K562 (cell line): ENCODE measurements at regions not wholly inside any gene's neighbourhood (a gene's known extent, or its start where the extent isn't known, plus 50 kb on each side); places are given as distances from the start of the nearest gene placed in this dataset.

Source experiments
- ATAC-seq: fragments of 200-7000 bp; cut with Tn5 transposase; 3 replicates; pipeline ENCODE4 v1.9.1; 2020; ENCODE audit warnings: moderate library complexity
- BruUV-seq: library from RNA; stranded (reverse); fragments of 400-500 nt; replicated peaks from 2 replicates; lab custom pipeline; 2021; lab: Mats Ljungman, UMichigan
- CTCF ChIA-PET: fragments of 300-600 bp; formaldehyde crosslinking; extraction: SDS; loops from one replicate; lab custom pipeline; 2021; ENCODE audit warnings: low intra/inter-chr PET ratio; lab: Yijun Ruan, JAX
- POLR2A ChIA-PET: fragments of 300-600, 350-650 bp; sonication (Branson Sonifier 250); formaldehyde crosslinking; extraction: SDS; loops from one replicate; lab custom pipeline; 2021; ENCODE audit warnings: antibody characterized with exemption, inconsistent platforms; lab: Yijun Ruan, JAX
- DNase-seq, 4 experiments: peaks; one replicate each; pipeline versions ENCODE4 v3.0.0 to v3.0.0-alpha.2; 2011 to 2018; ENCODE audit warnings: low spot score in 3 of 4, mixed read lengths in 3 of 4; ENCODE audit errors: extremely low read depth in 1 of 4
- FAIRE-seq: peaks from 2 replicates; lab custom pipeline; 2011; peaks lifted over from hg19 to GRCh38; lab: Jason Lieb, UNC
- H2AFZ ChIP-seq: 2 replicates; pipeline ENCODE4 v1.6.0; 2011; ENCODE audit warnings: low read depth, low read length, control low read depth, inconsistent platforms
- H3K27ac ChIP-seq: fragments of 200-600 bp; 3 replicates; pipeline ENCODE4 v1.8.0; 2011; ENCODE audit warnings: low read depth, mild to moderate bottlenecking, control low read depth, inconsistent platforms, low read length, moderate library complexity, mixed read lengths; ENCODE audit errors: extremely low read depth
- H3K27me3 ChIP-seq, 2 experiments: fragments of 300-600 bp in 1 of 2; 2 replicates in 1 of 2; 3 replicates in 1 of 2; pipeline versions ENCODE4 v1.6.0 to v1.8.0; 2011; ENCODE audit warnings: inconsistent platforms in 2 of 2, low read length in 2 of 2, mild to moderate bottlenecking in 1 of 2, mixed read lengths in 1 of 2, moderate library complexity in 1 of 2; ENCODE audit not compliant: control insufficient read depth in 2 of 2, insufficient read depth in 2 of 2
- H3K36me3 ChIP-seq: fragments of 300-600 bp; 3 replicates; pipeline ENCODE4 v1.8.0; 2011; ENCODE audit warnings: mild to moderate bottlenecking, low read length, inconsistent platforms; ENCODE audit not compliant: control insufficient read depth, insufficient read depth
- H3K4me1 ChIP-seq, 2 experiments: fragments of 200-600 bp in 1 of 2; replicated peaks in 1 of 2; 2 replicates in 1 of 2; 3 replicates in 1 of 2; pipeline versions ENCODE4 v1.5.1 to v1.8.0; 2011; ENCODE audit warnings: inconsistent platforms in 2 of 2, low read length in 2 of 2, mild to moderate bottlenecking in 1 of 2, mixed read lengths in 1 of 2, moderate library complexity in 1 of 2; ENCODE audit not compliant: control insufficient read depth in 2 of 2, insufficient read depth in 2 of 2
- H3K4me2 ChIP-seq: 2 replicates; pipeline ENCODE4 v1.6.1; 2011; ENCODE audit warnings: low read length, control low read depth, inconsistent platforms, mixed read lengths; ENCODE audit not compliant: insufficient read depth
- H3K4me3 ChIP-seq: fragments of 200-600 bp; sonication (generic), shearing (Covaris generic); 2 replicates; pipeline ENCODE4 v1.5.1; 2016; ENCODE audit warnings: control low read depth, inconsistent platforms
- H3K79me2 ChIP-seq: fragments of 200-600 bp; 3 replicates; pipeline ENCODE4 v1.8.0; 2011; ENCODE audit warnings: low read length, inconsistent platforms; ENCODE audit not compliant: control insufficient read depth, insufficient read depth
- H3K9ac ChIP-seq, 2 experiments: 2 replicates each; pipeline versions ENCODE4 v1.6.0 to v1.6.1; 2011; ENCODE audit warnings: low read depth in 2 of 2, low read length in 2 of 2, control low read depth in 1 of 2, inconsistent platforms in 1 of 2, mild to moderate bottlenecking in 1 of 2, mixed read lengths in 1 of 2; ENCODE audit not compliant: insufficient read depth in 1 of 2
- H3K9me1 ChIP-seq: one replicate; pipeline ENCODE4 v1.6.0; 2011; ENCODE audit warnings: inconsistent platforms, mild to moderate bottlenecking, low read length, moderate library complexity; ENCODE audit not compliant: control insufficient read depth, insufficient read depth
- H3K9me3 ChIP-seq: replicated peaks from 2 replicates; pipeline ENCODE4 v1.5.1; 2011; ENCODE audit warnings: low read depth, low read length, inconsistent platforms; ENCODE audit not compliant: control insufficient read depth, insufficient read depth
- H4K20me1 ChIP-seq: replicated peaks from 2 replicates; pipeline ENCODE4 v1.6.1; 2011; ENCODE audit warnings: low read length, inconsistent platforms, mixed read lengths; ENCODE audit not compliant: control insufficient read depth, insufficient read depth
- ATF6 ChIP-seq: sonication (generic); formaldehyde crosslinking; IDR thresholded peaks from 2 replicates; pipeline ENCODE4 v1.4.0; 2020; ENCODE audit warnings: mild to moderate bottlenecking, missing genetic modification reagents
- CBX1 ChIP-seq: sonication (generic); IDR thresholded peaks from 2 replicates; pipeline ENCODE4 v1.6.1; 2016; ENCODE audit warnings: antibody characterized with exemption, low read depth, mild to moderate bottlenecking
- CBX5 ChIP-seq: IDR thresholded peaks from 2 replicates; pipeline ENCODE4 v1.6.1; 2014; ENCODE audit warnings: low read depth, borderline replicate concordance
- ELK3 ChIP-seq: fragments of 450-650 bp; formaldehyde crosslinking; IDR thresholded peaks from 2 replicates; pipeline ENCODE4 v1.4.0; 2020; ENCODE audit warnings: mild to moderate bottlenecking
- ETV6 ChIP-seq, 3 experiments: fragments of 150-350 bp in 1 of 3; sonication (generic) in 1 of 3; formaldehyde crosslinking in 1 of 3; IDR thresholded peaks; 2 replicates each; pipeline versions ENCODE4 v1.6.1 to v1.8.0; 2014 to 2022; ENCODE audit warnings: borderline replicate concordance in 2 of 3, low read depth in 2 of 3, antibody characterized with exemption in 1 of 3, low read length in 1 of 3, mild to moderate bottlenecking in 1 of 3, missing genetic modification reagents in 1 of 3
- TARDBP ChIP-seq: fragments of 450-650 bp; IDR thresholded peaks from 2 replicates; pipeline ENCODE4 v1.6.1; 2016
- ZNF24 ChIP-seq: fragments of 450-650 bp; IDR thresholded peaks from 2 replicates; pipeline ENCODE4 v1.6.1; 2016
- WGBS: fragments of 100-300 bp; shearing (Covaris generic); methylation state at CpG from one replicate; pipeline ENCODE4 v1.1.6; 2016; ENCODE audit warnings: low coverage, mixed read lengths; ENCODE audit not compliant: insufficient coverage; ENCODE audit errors: missing lambda C conversion rate; 5-methylcytosine and 5-hydroxymethylcytosine counted together
- in situ Hi-C: fragments of 300-500 bp; cut with MboI; formaldehyde crosslinking; loops from 4 replicates; pipeline ENCODE4 v1.15.0; 2018; ENCODE audit warnings: inconsistent platforms, mixed read lengths
- intact Hi-C: fragments of 100-400 bp; cut with micrococcal nuclease; formaldehyde crosslinking; loops from 2 replicates; pipeline ENCODE4 v1.14.2; 2022
- TF ChIP-seq, protein P1 (sequence below): IDR thresholded peaks from 2 replicates; pipeline ENCODE4 v1.6.1; 2014; ENCODE audit warnings: antibody characterized with exemption
- TF ChIP-seq, protein P2 (sequence below): conservative IDR thresholded peaks from 2 replicates; pipeline ENCODE4 v1.6.1; 2011; ENCODE audit warnings: low read depth, mild to moderate bottlenecking, low read length; ENCODE audit not compliant: control insufficient read depth
- TF ChIP-seq, protein P3 (sequence below): fragments of 200-800 bp; sonication (Bioruptor generic); IDR thresholded peaks from 2 replicates; pipeline ENCODE4 v1.6.1; 2016; ENCODE audit warnings: missing genetic modification characterization, missing compliant biosample characterization

DNA sequence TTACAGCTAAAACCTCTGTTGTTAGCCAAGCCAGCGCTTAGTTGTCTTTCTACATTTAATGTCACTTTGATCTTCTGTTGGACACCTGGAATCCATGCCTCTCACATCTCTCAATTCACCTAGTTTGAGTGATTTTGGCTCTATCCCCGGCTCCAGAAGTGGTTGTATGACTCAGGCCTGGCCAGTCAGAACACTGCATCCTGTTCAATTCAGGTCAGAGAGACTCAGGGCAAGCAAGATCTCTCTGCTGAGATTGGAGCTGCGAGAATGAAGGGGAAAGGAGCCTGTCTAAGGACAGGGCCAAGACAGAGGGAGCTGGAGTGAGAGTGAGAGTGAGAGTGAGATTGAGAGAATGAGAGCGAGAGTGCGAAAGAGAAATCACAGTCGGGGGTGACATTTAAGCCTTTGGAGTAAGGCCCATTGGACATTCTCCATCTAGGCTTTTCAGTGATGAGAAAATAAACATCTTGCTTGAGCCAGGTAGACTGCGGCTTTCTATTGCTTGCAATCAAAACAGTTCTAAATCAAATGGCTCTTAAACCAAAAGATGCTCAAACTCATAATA, 83.3 kb upstream of the DYNC1I1 start:
- in situ Hi-C loops = no loop called here
- DNase-seq (no peak), ATAC-seq (no peak), FAIRE-seq (no peak)
- intact Hi-C loops = no loop called here
- no peak overlapping the region for H3K4me2 ChIP-seq
- H3K9me1 ChIP-seq = no peaks in the 10 kb centered on the region
- H3K4me1 ChIP-seq = no peaks in the 10 kb centered on the region
- H2AFZ ChIP-seq = no peak overlapping the region
- ChIA-PET CTCF (interaction anchor here (0.6 to 5.5 kb wide), 6 partner anchors 106 to 211 kb away, joined by 3 to 50 read pairs (median 8); no protein-coding TSS in a partner anchor), POLR2A (interaction anchor here (1.2 kb wide), 1 partner anchor 156 kb away, joined by 3 read pairs; no protein-coding TSS in a partner anchor)
- no peak overlapping the region for H3K27ac ChIP-seq
- H3K4me3 ChIP-seq = no peak overlapping the region
- H3K9ac ChIP-seq = no peak overlapping the region
- WGBS = 2% methylated on average over 7 of the region's 7 CpGs
- H4K20me1 ChIP-seq = no peaks in the 10 kb centered on the region
- no peaks in the 10 kb centered on the region for H3K79me2 ChIP-seq
- no TSS peak for BruUV-seq
- no peaks in the 10 kb centered on the region for H3K36me3 ChIP-seq
- H3K9me3 ChIP-seq = no peaks in the 10 kb centered on the region
- H3K27me3 ChIP-seq = no peaks in the 10 kb centered on the region
- TF ChIP-seq TARDBP (no peak), CBX1 (no peak), ATF6 (no peak), CBX5 (no peak), ZNF24 (no peak), ELK3 (CRISPR knock-in tag) (no peak), ETV6 (IDR thresholded peaks at IDR 0.05; ENCODE audit: borderline replicate concordance in 1 of 2, low read depth in 2 of 2, low read length in 1 of 2) (no peak), ETV6 (CRISPR knock-in tag; IDR thresholded peaks at IDR 0.05; ENCODE audit: borderline replicate concordance) (no peak)
- TF ChIP-seq, protein P1, sequence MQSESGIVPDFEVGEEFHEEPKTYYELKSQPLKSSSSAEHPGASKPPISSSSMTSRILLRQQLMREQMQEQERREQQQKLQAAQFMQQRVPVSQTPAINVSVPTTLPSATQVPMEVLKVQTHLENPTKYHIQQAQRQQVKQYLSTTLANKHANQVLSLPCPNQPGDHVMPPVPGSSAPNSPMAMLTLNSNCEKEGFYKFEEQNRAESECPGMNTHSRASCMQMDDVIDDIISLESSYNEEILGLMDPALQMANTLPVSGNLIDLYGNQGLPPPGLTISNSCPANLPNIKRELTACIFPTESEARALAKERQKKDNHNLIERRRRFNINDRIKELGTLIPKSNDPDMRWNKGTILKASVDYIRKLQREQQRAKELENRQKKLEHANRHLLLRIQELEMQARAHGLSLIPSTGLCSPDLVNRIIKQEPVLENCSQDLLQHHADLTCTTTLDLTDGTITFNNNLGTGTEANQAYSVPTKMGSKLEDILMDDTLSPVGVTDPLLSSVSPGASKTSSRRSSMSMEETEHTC = no peak
- TF ChIP-seq, protein P2, sequence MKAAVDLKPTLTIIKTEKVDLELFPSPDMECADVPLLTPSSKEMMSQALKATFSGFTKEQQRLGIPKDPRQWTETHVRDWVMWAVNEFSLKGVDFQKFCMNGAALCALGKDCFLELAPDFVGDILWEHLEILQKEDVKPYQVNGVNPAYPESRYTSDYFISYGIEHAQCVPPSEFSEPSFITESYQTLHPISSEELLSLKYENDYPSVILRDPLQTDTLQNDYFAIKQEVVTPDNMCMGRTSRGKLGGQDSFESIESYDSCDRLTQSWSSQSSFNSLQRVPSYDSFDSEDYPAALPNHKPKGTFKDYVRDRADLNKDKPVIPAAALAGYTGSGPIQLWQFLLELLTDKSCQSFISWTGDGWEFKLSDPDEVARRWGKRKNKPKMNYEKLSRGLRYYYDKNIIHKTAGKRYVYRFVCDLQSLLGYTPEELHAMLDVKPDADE = no peak
- TF ChIP-seq, protein P3, sequence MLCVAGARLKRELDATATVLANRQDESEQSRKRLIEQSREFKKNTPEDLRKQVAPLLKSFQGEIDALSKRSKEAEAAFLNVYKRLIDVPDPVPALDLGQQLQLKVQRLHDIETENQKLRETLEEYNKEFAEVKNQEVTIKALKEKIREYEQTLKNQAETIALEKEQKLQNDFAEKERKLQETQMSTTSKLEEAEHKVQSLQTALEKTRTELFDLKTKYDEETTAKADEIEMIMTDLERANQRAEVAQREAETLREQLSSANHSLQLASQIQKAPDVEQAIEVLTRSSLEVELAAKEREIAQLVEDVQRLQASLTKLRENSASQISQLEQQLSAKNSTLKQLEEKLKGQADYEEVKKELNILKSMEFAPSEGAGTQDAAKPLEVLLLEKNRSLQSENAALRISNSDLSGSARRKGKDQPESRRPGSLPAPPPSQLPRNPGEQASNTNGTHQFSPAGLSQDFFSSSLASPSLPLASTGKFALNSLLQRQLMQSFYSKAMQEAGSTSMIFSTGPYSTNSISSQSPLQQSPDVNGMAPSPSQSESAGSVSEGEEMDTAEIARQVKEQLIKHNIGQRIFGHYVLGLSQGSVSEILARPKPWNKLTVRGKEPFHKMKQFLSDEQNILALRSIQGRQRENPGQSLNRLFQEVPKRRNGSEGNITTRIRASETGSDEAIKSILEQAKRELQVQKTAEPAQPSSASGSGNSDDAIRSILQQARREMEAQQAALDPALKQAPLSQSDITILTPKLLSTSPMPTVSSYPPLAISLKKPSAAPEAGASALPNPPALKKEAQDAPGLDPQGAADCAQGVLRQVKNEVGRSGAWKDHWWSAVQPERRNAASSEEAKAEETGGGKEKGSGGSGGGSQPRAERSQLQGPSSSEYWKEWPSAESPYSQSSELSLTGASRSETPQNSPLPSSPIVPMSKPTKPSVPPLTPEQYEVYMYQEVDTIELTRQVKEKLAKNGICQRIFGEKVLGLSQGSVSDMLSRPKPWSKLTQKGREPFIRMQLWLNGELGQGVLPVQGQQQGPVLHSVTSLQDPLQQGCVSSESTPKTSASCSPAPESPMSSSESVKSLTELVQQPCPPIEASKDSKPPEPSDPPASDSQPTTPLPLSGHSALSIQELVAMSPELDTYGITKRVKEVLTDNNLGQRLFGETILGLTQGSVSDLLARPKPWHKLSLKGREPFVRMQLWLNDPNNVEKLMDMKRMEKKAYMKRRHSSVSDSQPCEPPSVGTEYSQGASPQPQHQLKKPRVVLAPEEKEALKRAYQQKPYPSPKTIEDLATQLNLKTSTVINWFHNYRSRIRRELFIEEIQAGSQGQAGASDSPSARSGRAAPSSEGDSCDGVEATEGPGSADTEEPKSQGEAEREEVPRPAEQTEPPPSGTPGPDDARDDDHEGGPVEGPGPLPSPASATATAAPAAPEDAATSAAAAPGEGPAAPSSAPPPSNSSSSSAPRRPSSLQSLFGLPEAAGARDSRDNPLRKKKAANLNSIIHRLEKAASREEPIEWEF (CRISPR knock-in tag) = no peak
